ENCODE measurements at regions not wholly inside any gene's neighbourhood (a gene's known extent, or its start where the extent isn't known, plus 50 kb on each side); places are given as distances from the start of the nearest gene placed in this dataset.

- TF ChIP-seq POLR2A (IDR thresholded peaks at IDR 0.05): no peak
- no peak for TF ChIP-seq CTCF (IDR thresholded peaks at IDR 0.05)
Measured at GRCh38 chr5:159783726-159784247, 132.5 kb upstream of the ADRA1B start.

Data from gastroesophageal sphincter (tissue), 3 donors.